Activated CD8-positive, alpha-beta memory T cell treated with anti-CD3 and anti-CD28 coated beads for 24 hours (primary cell): ENCODE measurements at regions not wholly inside any gene's neighbourhood (a gene's known extent, or its start where the extent isn't known, plus 50 kb on each side); places are given as distances from the start of the nearest gene placed in this dataset.
"Not testable (repeated sequence)": the region's sequence is repeated elsewhere in the genome, so short reads cannot be mapped to it uniquely, and the experiment has no call there.

ENCODE experiments used
- DNase-seq: peaks from one replicate; pipeline ENCODE4 v3.0.0-alpha.2; 2020

GRCh38 chr21:14677013-14677412 lies 130.9 kb upstream of the SAMSN1 start:
- DNase-seq, result no peak

DNA sequence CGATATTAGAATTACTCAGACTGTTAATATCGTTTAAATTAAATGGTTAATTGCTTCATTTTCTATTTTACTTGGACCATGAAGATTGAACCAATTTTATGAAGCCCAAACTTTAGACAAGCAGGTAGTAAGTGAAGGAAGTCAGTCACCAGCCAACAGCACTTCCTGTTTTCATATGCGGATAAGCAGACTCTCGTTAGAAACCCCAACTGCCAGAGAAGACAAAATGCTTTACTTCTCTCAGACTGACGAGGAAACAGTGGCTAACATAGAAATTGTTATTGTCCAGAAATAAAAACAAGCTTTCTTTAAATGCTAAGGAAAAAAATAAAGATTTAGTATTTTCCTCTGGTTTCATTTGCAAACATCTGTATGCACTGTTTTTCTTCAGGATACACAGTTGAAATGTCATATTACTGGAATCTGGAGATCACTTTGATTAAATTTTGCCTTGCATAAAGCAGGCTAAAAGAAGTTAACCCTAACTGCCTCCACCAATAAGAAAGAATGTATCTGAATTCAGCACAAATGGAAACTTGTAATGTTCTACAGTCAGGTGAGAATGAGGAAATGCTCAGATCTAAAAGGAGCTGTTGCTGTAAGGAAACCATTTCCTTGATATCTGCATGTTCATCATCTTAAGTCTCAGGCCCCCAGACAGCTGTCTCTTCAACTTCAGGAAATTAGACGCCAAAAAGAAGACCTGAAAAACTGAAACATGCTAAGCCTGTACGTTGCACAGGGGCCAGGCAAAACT lies 129.8 kb upstream of the SAMSN1 start:
- no peak for DNase-seq

DNA sequence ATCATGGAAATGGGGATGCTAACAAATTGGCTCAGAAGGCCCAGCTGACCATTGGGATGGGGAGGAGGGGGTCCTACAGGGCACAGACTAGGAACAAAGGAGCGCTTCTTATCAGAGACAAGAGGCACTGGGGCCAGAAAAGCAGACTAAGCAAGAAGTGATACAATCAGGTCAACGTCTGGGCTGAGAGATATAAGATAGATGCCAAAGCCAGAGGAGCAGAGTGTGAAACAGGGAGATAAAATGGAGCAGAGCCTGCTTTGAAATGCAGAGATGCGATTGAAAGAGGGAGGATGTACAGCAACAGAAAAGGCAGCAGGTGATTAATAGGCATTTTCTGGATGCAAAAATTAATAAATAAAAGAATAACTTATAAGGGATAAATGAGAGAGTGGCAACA lies 127.5 kb upstream of the SAMSN1 start:
- DNase-seq, result no peak

DNA sequence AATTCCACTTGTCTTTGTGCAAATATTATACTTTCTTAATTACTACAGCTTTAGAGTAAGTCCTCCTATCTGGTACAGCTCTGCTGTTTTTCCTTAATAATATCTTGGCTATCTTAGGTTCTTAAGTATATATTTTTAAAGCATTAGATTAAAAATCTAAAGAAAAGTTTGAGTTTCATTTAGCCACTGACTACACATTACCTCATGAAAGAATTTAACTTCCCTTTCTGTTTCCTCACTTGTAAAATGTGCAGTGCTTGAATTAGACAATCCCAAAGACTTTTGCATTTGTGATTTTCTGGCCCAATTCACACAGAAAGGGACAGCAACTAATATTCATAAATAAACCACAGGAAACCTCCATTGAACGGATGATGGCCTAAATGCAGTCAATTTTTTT lies 126.4 kb upstream of the SAMSN1 start:
- no peak for DNase-seq

GRCh38 chr21:14670409-14670808 lies 124.3 kb upstream of the SAMSN1 start:
- no peak for DNase-seq

GRCh38 chr21:14669092-14669491 lies 123.0 kb upstream of the SAMSN1 start:
- not testable (repeated sequence) for DNase-seq

DNA sequence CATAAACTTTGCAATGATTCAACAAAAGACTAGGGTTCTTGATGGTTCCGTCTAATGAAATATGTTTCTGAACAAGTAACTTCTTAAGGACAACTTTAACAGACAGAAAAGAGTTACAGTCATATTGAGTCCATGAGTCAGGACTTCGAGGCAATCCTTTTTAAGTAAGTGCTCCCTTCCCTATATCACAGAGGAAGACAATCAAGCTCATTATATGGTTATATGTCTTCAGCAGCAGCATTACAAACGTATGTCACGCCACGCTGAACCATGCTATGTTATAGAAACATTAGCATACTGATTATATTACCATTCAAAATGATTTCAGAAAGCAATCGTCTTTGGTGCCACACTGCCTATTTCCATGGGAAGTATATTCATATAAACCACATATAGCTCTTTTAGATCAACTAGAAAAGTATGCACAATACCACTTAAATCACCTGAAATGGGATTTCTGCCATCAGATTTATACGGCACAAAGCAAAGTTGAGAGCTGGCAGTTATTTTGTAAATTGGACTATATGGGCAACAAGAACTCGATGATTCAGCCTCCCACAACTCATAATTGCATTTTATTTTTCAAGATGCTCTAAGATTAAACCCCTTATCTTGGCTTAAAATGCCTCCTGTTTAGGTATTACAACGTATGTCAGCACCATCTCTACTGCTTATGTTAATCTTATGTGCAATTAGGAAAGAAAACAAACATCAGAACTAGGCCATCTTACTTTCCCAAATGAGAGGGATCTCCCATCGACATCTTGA lies 111.3 kb upstream of the SAMSN1 start:
- no peak for DNase-seq

DNA sequence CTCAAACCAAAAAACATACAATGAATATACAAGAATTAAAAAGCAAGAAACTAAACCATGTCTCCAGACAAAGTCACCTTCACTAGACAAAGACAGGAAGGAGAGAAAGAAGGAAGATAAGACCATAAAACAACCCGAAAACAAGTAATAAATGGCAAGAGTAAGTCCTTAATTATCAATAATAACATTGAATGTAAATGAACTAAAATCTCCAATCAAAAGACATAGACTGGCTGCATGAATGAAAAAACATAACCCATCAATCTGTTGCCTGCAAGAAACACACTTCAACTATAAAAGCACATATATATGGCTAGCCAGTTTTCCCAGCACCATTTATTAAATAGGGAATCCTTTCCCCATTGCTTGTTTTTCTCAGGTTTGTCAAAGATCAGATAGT lies 100.8 kb upstream of the SAMSN1 start:
- DNase-seq, result no peak

GRCh38 chr21:14645702-14646101 lies 99.6 kb upstream of the SAMSN1 start:
- DNase-seq, result no peak

- DNase-seq, result no peak
Observed at GRCh38 chr21:14632359-14632758, 86.2 kb upstream of the SAMSN1 start.

DNA sequence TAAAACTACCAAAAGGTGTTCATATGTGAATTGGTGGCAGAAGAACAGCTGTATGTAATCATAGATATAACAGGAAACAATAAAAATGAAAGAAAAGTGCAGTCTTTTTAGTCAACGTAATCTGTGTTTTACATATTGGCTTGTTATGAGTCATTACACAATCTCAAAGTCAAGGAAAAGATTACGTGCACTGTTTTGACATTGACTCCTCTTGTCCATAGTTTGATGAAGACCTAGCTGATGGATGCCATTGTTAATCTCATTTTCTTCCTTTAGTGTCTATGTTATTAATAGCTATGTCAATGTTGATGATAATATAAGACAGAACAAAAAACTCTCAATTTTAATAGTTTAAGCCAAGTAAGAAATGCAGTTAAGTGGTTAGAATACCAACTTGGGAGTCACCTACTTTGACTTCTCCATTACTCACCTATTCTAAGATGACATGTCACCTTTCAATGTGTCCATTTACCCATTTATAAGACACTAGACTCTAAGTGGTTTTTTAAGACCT lies 84.5 kb upstream of the SAMSN1 start:
- no peak for DNase-seq

GRCh38 chr21:14629461-14629860 lies 83.3 kb upstream of the SAMSN1 start:
- no peak for DNase-seq

GRCh38 chr21:14623079-14623478 lies 77.0 kb upstream of the SAMSN1 start:
- DNase-seq, result not testable (repeated sequence)

DNA sequence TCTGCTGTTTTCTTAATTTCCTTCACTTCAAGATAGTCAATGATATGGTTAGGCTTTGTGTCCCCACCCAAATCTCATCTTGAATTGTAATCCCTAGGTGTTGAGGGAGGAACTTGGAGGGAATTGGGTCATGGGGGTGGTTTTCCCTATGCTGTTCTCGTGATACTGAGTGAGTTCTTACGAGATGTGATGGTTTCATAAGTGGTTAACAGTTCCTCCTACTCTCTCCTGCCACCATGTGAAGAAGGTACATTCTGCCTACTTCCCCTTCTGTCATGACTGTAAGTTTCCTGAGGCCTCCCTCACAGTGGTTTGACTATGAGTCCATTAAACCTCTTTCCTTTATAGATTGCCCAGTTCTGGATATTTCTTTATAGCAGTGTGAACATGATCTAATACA lies 74.0 kb upstream of the SAMSN1 start:
- DNase-seq, result no peak

GRCh38 chr21:14617871-14618270 lies 71.8 kb upstream of the SAMSN1 start:
- DNase-seq, result no peak

DNA sequence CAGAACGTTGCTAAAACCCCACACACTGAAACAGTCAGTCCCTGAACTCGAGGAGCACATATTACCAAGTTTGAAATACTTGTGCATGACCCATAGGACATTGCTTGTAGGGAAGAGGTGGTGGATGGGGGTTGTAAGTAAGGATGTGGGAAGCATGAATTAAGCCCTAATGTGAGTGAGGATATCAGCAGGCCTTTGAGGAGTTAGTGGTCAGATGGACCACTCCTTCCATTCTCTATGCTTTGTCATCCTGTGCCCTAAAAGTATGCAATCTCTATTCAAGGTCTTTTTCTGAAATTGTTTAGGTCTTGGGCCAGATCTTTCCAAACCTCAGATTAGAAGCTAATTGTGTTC lies 70.9 kb upstream of the SAMSN1 start:
- DNase-seq, result no peak

DNA sequence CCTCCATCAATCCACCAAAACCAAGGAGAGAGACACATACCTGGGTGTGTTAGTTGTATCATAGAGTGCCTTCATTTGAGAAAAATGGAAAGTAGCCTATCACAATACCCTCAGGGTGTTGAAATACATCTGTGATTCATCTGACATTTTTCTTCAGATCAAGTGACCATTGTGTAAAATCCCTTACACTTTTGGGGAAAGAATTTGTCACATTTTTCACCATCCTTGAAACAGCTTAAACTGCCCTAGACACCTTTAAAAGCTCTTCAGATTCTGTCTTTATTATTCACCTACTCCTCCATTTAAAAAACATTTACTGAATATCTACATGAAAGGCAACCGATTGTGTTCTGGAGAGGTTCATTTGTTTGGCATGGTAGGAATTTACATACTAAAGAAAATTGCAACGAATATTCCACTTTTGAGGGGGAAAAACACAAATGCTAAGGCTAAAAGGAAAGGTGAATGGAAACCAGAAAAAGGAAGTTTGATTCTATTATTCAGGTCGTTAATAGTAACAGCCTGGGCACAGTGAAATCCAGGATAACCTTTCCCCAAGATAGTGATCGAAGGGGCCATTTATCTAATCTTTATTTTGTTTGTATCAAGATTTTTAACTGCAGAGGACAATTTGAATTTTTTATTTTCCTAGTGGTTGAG lies 70.4 kb upstream of the SAMSN1 start:
- no peak for DNase-seq

DNA sequence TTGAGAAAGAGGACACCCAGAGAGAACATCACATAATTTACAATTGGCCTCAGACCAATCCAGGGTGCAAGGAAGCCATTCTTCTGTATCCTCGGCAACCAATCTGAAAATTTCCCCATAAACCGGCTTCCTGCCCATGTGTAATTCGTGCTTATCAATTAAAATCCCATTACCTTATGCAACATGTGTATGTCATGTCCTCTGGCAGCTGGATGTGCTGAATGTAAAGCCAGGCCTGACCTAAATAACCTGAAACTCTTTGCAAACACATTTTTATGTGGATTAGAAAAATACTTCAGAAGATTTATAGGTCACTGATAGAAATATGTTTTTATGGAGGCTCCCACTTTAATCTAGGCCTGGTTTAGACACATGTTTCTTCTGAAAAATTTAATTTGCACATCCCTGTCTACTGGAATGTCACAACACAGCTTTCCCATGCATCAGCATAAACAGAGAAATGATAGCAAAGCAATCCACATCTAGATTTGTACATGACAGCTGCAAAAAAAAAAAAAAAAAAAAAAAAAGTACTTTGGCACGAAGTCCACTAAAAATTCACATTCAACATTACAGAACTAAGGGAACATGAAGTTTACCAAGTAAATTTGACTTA lies 69.4 kb upstream of the SAMSN1 start:
- DNase-seq, result no peak

GRCh38 chr21:14614287-14614686 lies 68.2 kb upstream of the SAMSN1 start:
- DNase-seq, result no peak

DNA sequence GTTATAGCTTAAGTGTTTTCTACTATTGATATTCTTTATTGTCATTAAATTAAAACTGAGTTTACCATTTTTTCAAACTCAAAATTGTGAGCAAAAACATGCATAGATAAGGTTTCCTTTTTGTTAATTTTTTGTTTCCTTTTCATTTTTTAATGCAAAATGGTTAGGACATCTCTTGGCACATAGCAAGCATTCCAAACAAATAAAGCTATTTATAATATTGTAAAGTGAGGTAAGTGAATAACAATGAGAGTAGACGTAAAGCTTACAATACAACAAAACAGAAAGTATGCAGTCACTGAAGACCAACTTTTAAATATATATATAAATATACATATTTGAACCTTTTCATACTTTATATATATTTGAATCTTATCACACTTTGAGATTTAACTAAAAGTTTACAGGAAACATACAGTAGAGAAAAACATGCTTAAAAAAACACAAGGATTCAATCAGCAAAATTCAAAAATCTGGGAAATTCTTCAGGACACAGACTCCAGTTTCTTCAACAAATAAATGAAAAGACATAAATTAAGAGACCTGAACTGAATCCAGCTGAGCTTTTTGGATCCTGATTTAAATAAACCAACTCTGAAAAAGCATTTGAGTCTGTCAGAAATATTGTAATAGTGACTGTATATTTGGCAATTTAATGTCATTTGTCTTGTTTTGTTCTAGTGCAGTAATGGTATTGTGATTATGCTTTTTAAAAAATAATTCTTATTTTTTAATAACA lies 67.5 kb upstream of the SAMSN1 start:
- no peak for DNase-seq

DNA sequence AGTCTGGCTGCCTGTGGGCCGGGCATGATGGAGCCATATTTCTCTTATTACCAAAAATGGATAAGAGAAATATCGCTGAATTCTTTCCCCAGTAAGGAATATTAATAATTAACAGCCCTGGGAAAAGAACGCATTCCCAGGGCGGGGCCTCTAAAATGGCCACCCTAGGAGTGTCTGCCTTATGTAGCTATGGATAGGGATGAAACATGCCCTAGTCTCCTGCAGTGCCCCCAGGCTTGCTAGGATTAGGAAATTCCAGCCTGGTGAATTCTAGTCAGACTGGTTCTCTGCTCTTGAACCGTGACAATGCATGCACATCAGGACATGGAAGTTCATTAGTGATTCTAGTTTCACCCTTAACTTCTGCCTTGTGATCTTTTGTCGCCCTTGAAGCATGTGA lies 64.0 kb upstream of the SAMSN1 start:
- DNase-seq, result not testable (repeated sequence)

GRCh38 chr21:14609274-14609673 lies 63.2 kb upstream of the SAMSN1 start:
- DNase-seq, result no peak

- DNase-seq, result no peak
Observed at GRCh38 chr21:14607262-14607661, 61.1 kb upstream of the SAMSN1 start.
